ENCODE measurements at regions not wholly inside any gene's neighbourhood (a gene's known extent, or its start where the extent isn't known, plus 50 kb on each side); places are given as distances from the start of the nearest gene placed in this dataset.

- Histone ChIP-seq H3K9me3 (ENCODE audit: low read length) (peaks cover 7% of the 10 kb centered on the region), H3K36me3 (ENCODE audit: insufficient read depth, low read length) (no peaks in the 10 kb centered on the region), H3K4me3 (ENCODE audit: low read length) (no peak overlapping the region), H3K4me1 (ENCODE audit: insufficient read depth, low read length) (peaks cover 17% of the 10 kb centered on the region), H2AFZ (ENCODE audit: low read depth, low read length) (no peak overlapping the region), H3K27me3 (ENCODE audit: insufficient read depth, low read length) (no peaks in the 10 kb centered on the region)
These were observed 133.3 kb upstream of the HS6ST1 start for GRCh38 chr2:128452024-128452411.

GRCh38 chr2:128452536-128453530, 134.2 kb upstream of the HS6ST1 start:
- H3K36me3 ChIP-seq (ENCODE audit: insufficient read depth, low read length): no peaks in the 10 kb centered on the region
- H3K9me3 ChIP-seq (ENCODE audit: low read length): peaks cover 8% of the 10 kb centered on the region

GRCh38 chr2:128454980-128455720, 136.5 kb upstream of the HS6ST1 start:
- H3K4me1 ChIP-seq (ENCODE audit: insufficient read depth, low read length): peaks cover 12% of the 10 kb centered on the region
- no peak overlapping the region for H2AFZ ChIP-seq (ENCODE audit: low read depth, low read length)
- no peaks in the 10 kb centered on the region for H3K36me3 ChIP-seq (ENCODE audit: insufficient read depth, low read length)
- peaks cover 8% of the 10 kb centered on the region for H3K9me3 ChIP-seq (ENCODE audit: low read length)
- H3K27me3 ChIP-seq (ENCODE audit: insufficient read depth, low read length): no peaks in the 10 kb centered on the region
- no peak overlapping the region for H3K4me3 ChIP-seq (ENCODE audit: low read length)

More at GRCh38 chr2:128452536-128453530, 134.2 kb upstream of the HS6ST1 start:
- Histone ChIP-seq H3K4me1 (ENCODE audit: insufficient read depth, low read length) (peaks cover 13% of the 10 kb centered on the region), H3K27me3 (ENCODE audit: insufficient read depth, low read length) (no peaks in the 10 kb centered on the region), H3K4me3 (ENCODE audit: low read length) (no peak overlapping the region), H2AFZ (ENCODE audit: low read depth, low read length) (no peak overlapping the region)

- H3K36me3 ChIP-seq (ENCODE audit: insufficient read depth, low read length): no peaks in the 10 kb centered on the region
- no peak overlapping the region for H2AFZ ChIP-seq (ENCODE audit: low read depth, low read length)
- H3K9me3 ChIP-seq (ENCODE audit: low read length): peaks cover 8% of the 10 kb centered on the region
- H3K4me3 ChIP-seq (ENCODE audit: low read length): no peak overlapping the region
- no peaks in the 10 kb centered on the region for H3K27me3 ChIP-seq (ENCODE audit: insufficient read depth, low read length)
- peaks cover 6% of the 10 kb centered on the region for H3K4me1 ChIP-seq (ENCODE audit: insufficient read depth, low read length)
These were observed 137.0 kb upstream of the HS6ST1 start for GRCh38 chr2:128455721-128456050.

GRCh38 chr2:128456281-128456680, 137.6 kb upstream of the HS6ST1 start:
- Histone ChIP-seq H3K36me3 (ENCODE audit: insufficient read depth, low read length) (no peaks in the 10 kb centered on the region), H3K4me3 (ENCODE audit: low read length) (no peak overlapping the region), H3K4me1 (ENCODE audit: insufficient read depth, low read length) (peaks cover under 1% of the 10 kb centered on the region), H3K9me3 (ENCODE audit: low read length) (peaks cover 8% of the 10 kb centered on the region), H2AFZ (ENCODE audit: low read depth, low read length) (no peak overlapping the region), H3K27me3 (ENCODE audit: insufficient read depth, low read length) (no peaks in the 10 kb centered on the region)

GRCh38 chr2:128457006-128457604, 138.4 kb upstream of the HS6ST1 start:
- Histone ChIP-seq H3K27me3 (ENCODE audit: insufficient read depth, low read length) (no peaks in the 10 kb centered on the region), H2AFZ (ENCODE audit: low read depth, low read length) (no peak overlapping the region), H3K9me3 (ENCODE audit: low read length) (peaks cover 8% of the 10 kb centered on the region), H3K4me1 (ENCODE audit: insufficient read depth, low read length) (no peaks in the 10 kb centered on the region), H3K4me3 (ENCODE audit: low read length) (no peak overlapping the region), H3K36me3 (ENCODE audit: insufficient read depth, low read length) (no peaks in the 10 kb centered on the region)

- no peaks in the 10 kb centered on the region for H3K4me1 ChIP-seq (ENCODE audit: insufficient read depth, low read length)
- no peaks in the 10 kb centered on the region for H3K27me3 ChIP-seq (ENCODE audit: insufficient read depth, low read length)
- no peak overlapping the region for H2AFZ ChIP-seq (ENCODE audit: low read depth, low read length)
- H3K36me3 ChIP-seq (ENCODE audit: insufficient read depth, low read length): no peaks in the 10 kb centered on the region
- no peak overlapping the region for H3K4me3 ChIP-seq (ENCODE audit: low read length)
- peaks cover 8% of the 10 kb centered on the region for H3K9me3 ChIP-seq (ENCODE audit: low read length)
These were observed 139.0 kb upstream of the HS6ST1 start for GRCh38 chr2:128457716-128458115.

- Histone ChIP-seq H3K27me3 (ENCODE audit: insufficient read depth, low read length) (no peaks in the 10 kb centered on the region), H3K36me3 (ENCODE audit: insufficient read depth, low read length) (no peaks in the 10 kb centered on the region), H3K4me1 (ENCODE audit: insufficient read depth, low read length) (no peaks in the 10 kb centered on the region), H2AFZ (ENCODE audit: low read depth, low read length) (no peak overlapping the region), H3K4me3 (ENCODE audit: low read length) (no peak overlapping the region), H3K9me3 (ENCODE audit: low read length) (peaks cover 8% of the 10 kb centered on the region)
These were observed 139.8 kb upstream of the HS6ST1 start for GRCh38 chr2:128458505-128458904.

- no peaks in the 10 kb centered on the region for H3K36me3 ChIP-seq (ENCODE audit: insufficient read depth, low read length)
- H3K9me3 ChIP-seq (ENCODE audit: low read length): peaks cover 11% of the 10 kb centered on the region
- no peak overlapping the region for H2AFZ ChIP-seq (ENCODE audit: low read depth, low read length)
- no peaks in the 10 kb centered on the region for H3K27me3 ChIP-seq (ENCODE audit: insufficient read depth, low read length)
- no peaks in the 10 kb centered on the region for H3K4me1 ChIP-seq (ENCODE audit: insufficient read depth, low read length)
- H3K4me3 ChIP-seq (ENCODE audit: low read length): no peak overlapping the region
These were observed 145.8 kb upstream of the HS6ST1 start for GRCh38 chr2:128464456-128464855.

GRCh38 chr2:128465246-128466170, 146.8 kb upstream of the HS6ST1 start:
- H3K9me3 ChIP-seq (ENCODE audit: low read length): peaks cover 19% of the 10 kb centered on the region
- H3K27me3 ChIP-seq (ENCODE audit: insufficient read depth, low read length): no peaks in the 10 kb centered on the region
- no peak overlapping the region for H2AFZ ChIP-seq (ENCODE audit: low read depth, low read length)
- no peaks in the 10 kb centered on the region for H3K36me3 ChIP-seq (ENCODE audit: insufficient read depth, low read length)
- no peak overlapping the region for H3K4me3 ChIP-seq (ENCODE audit: low read length)
- no peaks in the 10 kb centered on the region for H3K4me1 ChIP-seq (ENCODE audit: insufficient read depth, low read length)

- Histone ChIP-seq H2AFZ (ENCODE audit: low read depth, low read length) (no peak overlapping the region), H3K9me3 (ENCODE audit: low read length) (peaks cover 23% of the 10 kb centered on the region), H3K4me3 (ENCODE audit: low read length) (no peak overlapping the region), H3K4me1 (ENCODE audit: insufficient read depth, low read length) (no peaks in the 10 kb centered on the region), H3K27me3 (ENCODE audit: insufficient read depth, low read length) (no peaks in the 10 kb centered on the region), H3K36me3 (ENCODE audit: insufficient read depth, low read length) (no peaks in the 10 kb centered on the region)
These were observed 147.7 kb upstream of the HS6ST1 start for GRCh38 chr2:128466376-128466775.

- Histone ChIP-seq H3K36me3 (ENCODE audit: insufficient read depth, low read length) (no peaks in the 10 kb centered on the region), H3K4me3 (ENCODE audit: low read length) (no peak overlapping the region), H3K27me3 (ENCODE audit: insufficient read depth, low read length) (no peaks in the 10 kb centered on the region), H2AFZ (ENCODE audit: low read depth, low read length) (no peak overlapping the region), H3K9me3 (ENCODE audit: low read length) (peaks cover 23% of the 10 kb centered on the region), H3K4me1 (ENCODE audit: insufficient read depth, low read length) (no peaks in the 10 kb centered on the region)
These were observed 148.1 kb upstream of the HS6ST1 start for GRCh38 chr2:128466776-128467175.
